IMR-90 (cell line): ENCODE measurements at regions not wholly inside any gene's neighbourhood (a gene's known extent, or its start where the extent isn't known, plus 50 kb on each side); places are given as distances from the start of the nearest gene placed in this dataset.

ENCODE experiments used
- ATAC-seq: fragments of 200-7000 bp; cut with Tn5 transposase; 2 replicates; pipeline ENCODE4 v1.9.1; 2020; ENCODE audit warnings: low read depth, mild to moderate bottlenecking, moderate library complexity
- BruUV-seq: library from RNA; stranded (reverse); fragments of 400-500 nt; replicated peaks from 2 replicates; lab custom pipeline; 2021; lab: Mats Ljungman, UMichigan
- CTCF ChIA-PET: fragments of 300-600 bp; formaldehyde crosslinking; extraction: SDS; loops from one replicate; lab custom pipeline; 2021; ENCODE audit warnings: antibody characterized with exemption; lab: Yijun Ruan, JAX
- POLR2A ChIA-PET: fragments of 300-600 bp; sonication (Branson Sonifier 250); formaldehyde crosslinking; loops from one replicate; lab custom pipeline; 2022; ENCODE audit warnings: antibody characterized with exemption; ENCODE audit not compliant: unreplicated experiment; lab: Charles Lee
- DNase-seq: peaks from one replicate; pipeline ENCODE4 v3.0.0; 2013
- H2AFZ ChIP-seq: replicated peaks from 2 replicates; pipeline ENCODE3; 2013; ENCODE audit warnings: low read length, mild to moderate bottlenecking; ENCODE audit not compliant: poor library complexity
- H2AK5ac ChIP-seq: 2 replicates; pipeline ENCODE4 v1.6.1; 2013; ENCODE audit warnings: low read depth, low read length, inconsistent platforms
- H2AK9ac ChIP-seq: replicated peaks from 2 replicates; pipeline ENCODE3; 2013; ENCODE audit warnings: mild to moderate bottlenecking, low read depth, low read length, moderate library complexity; ENCODE audit not compliant: poor library complexity
- H2BK120ac ChIP-seq: 2 replicates; pipeline ENCODE4 v1.6.1; 2013; ENCODE audit warnings: low read depth, low read length, inconsistent platforms
- H2BK15ac ChIP-seq: 3 replicates; pipeline ENCODE4 v1.6.1; 2013; ENCODE audit warnings: low read depth, low read length, inconsistent platforms
- H2BK20ac ChIP-seq: 2 replicates; pipeline ENCODE4 v1.6.1; 2013; ENCODE audit warnings: low read depth, mild to moderate bottlenecking, inconsistent platforms, low read length, moderate library complexity
- H2BK5ac ChIP-seq: 2 replicates; pipeline ENCODE4 v1.6.1; 2013; ENCODE audit warnings: mild to moderate bottlenecking, low read depth, low read length, inconsistent platforms; ENCODE audit not compliant: poor library complexity, severe bottlenecking
- H3K14ac ChIP-seq: replicated peaks from 2 replicates; pipeline ENCODE4 v1.6.1; 2013; ENCODE audit warnings: low read depth, low read length, inconsistent platforms
- H3K18ac ChIP-seq: 2 replicates; pipeline ENCODE4 v1.6.1; 2013; ENCODE audit warnings: low read depth, low read length, control low read depth
- H3K23ac ChIP-seq: 2 replicates; pipeline ENCODE4 v1.6.1; 2013; ENCODE audit warnings: low read depth, low read length, inconsistent platforms
- H3K27ac ChIP-seq: 2 replicates; pipeline ENCODE4 v1.5.1; 2013; ENCODE audit warnings: mild to moderate bottlenecking, control low read depth, low read length; ENCODE audit not compliant: insufficient read depth
- H3K27me3 ChIP-seq: 2 replicates; pipeline ENCODE4 v1.6.1; 2013; ENCODE audit warnings: low read length; ENCODE audit not compliant: control insufficient read depth, insufficient read depth
- H3K36me3 ChIP-seq: 2 replicates; pipeline ENCODE4 v1.6.1; 2013; ENCODE audit warnings: low read length, mixed read lengths; ENCODE audit not compliant: control insufficient read depth, insufficient read depth
- H3K4ac ChIP-seq: 2 replicates; pipeline ENCODE4 v1.6.1; 2013; ENCODE audit warnings: low read depth, low read length, inconsistent platforms
- H3K4me1 ChIP-seq: 2 replicates; pipeline ENCODE4 v1.6.1; 2013; ENCODE audit warnings: low read length, mixed read lengths; ENCODE audit not compliant: control insufficient read depth, insufficient read depth
- H3K4me2 ChIP-seq: 2 replicates; pipeline ENCODE4 v1.6.1; 2013; ENCODE audit warnings: low read depth, mild to moderate bottlenecking, control low read depth, low read length, moderate library complexity
- H3K4me3 ChIP-seq: 2 replicates; pipeline ENCODE4 v1.5.1; 2013; ENCODE audit warnings: low read depth, mild to moderate bottlenecking, control low read depth, low read length, moderate library complexity; ENCODE audit not compliant: insufficient read depth
- H3K56ac ChIP-seq: 2 replicates; pipeline ENCODE4 v1.6.1; 2013; ENCODE audit warnings: low read length, inconsistent platforms; ENCODE audit not compliant: insufficient read depth; ENCODE audit errors: extremely low read depth
- H3K79me1 ChIP-seq, 2 experiments: 2 replicates each; pipeline ENCODE4 v1.6.1; 2013; ENCODE audit warnings: low read length in 2 of 2, inconsistent platforms in 1 of 2, low read depth in 1 of 2
- H3K9ac ChIP-seq: 2 replicates; pipeline ENCODE4 v1.6.1; 2013; ENCODE audit warnings: low read depth, low read length, control low read depth
- H3K9me1 ChIP-seq: 2 replicates; pipeline ENCODE4 v1.6.1; 2013; ENCODE audit warnings: low read length, inconsistent platforms; ENCODE audit not compliant: insufficient read depth
- H3K9me3 ChIP-seq: 2 replicates; pipeline ENCODE4 v1.6.1; 2013; ENCODE audit warnings: low read length; ENCODE audit not compliant: control insufficient read depth, insufficient read depth
- H4K20me1 ChIP-seq: 2 replicates; pipeline ENCODE4 v1.6.1; 2013; ENCODE audit warnings: low read length, inconsistent platforms; ENCODE audit not compliant: insufficient read depth
- H4K5ac ChIP-seq: 2 replicates; pipeline ENCODE4 v1.6.1; 2013; ENCODE audit warnings: mild to moderate bottlenecking, low read depth, low read length, control low read depth
- H4K8ac ChIP-seq, 2 experiments: 2 replicates each; pipeline ENCODE4 v1.6.1; 2013; ENCODE audit warnings: low read depth in 2 of 2, low read length in 2 of 2, control low read depth in 1 of 2, inconsistent platforms in 1 of 2
- H4K91ac ChIP-seq: 2 replicates; pipeline ENCODE4 v1.6.1; 2013; ENCODE audit warnings: low read depth, low read length, inconsistent platforms; ENCODE audit not compliant: insufficient read depth
- CHD1 ChIP-seq: IDR thresholded peaks from 2 replicates; pipeline ENCODE4 v1.6.1; 2012; ENCODE audit warnings: low read depth, low read length, improper control_type of control experiment
- MAFK ChIP-seq: IDR thresholded peaks from 2 replicates; pipeline ENCODE4 v1.6.1; 2012; ENCODE audit warnings: low read depth, low read length, improper control_type of control experiment
- MAZ ChIP-seq: IDR thresholded peaks from 2 replicates; pipeline ENCODE4 v1.6.1; 2012; ENCODE audit warnings: low read depth, mild to moderate bottlenecking, low read length, improper control_type of control experiment, moderate library complexity, borderline replicate concordance
- WGBS, 2 experiments: methylation state at CpG; one replicate each; pipeline versions ENCODE4 v1.1.5 to v1.1.7; 2013; ENCODE audit warnings: missing lambda C conversion rate in 2 of 2; ENCODE audit not compliant: insufficient read length in 1 of 2; ENCODE audit errors: extremely low coverage in 2 of 2; 5-methylcytosine and 5-hydroxymethylcytosine counted together
- dilution Hi-C: fragments of 300-500 bp; cut with HindIII; formaldehyde crosslinking; loops from one replicate; pipeline ENCODE4 v1.14.3; 2018; ENCODE audit warnings: low sequenced_read_pairs; ENCODE audit not compliant: unreplicated experiment
- in situ Hi-C: fragments of 300-500 bp; cut with MboI; formaldehyde crosslinking; loops from 3 replicates; pipeline ENCODE4 v1.14.3; 2019; ENCODE audit warnings: low sequenced_read_pairs, inconsistent platforms, mixed read lengths
- intact Hi-C: fragments of 100-400 bp; cut with micrococcal nuclease; formaldehyde crosslinking; loops from 2 replicates; pipeline ENCODE4 v1.10.0; 2022
- TF ChIP-seq, protein P1 (sequence below): fragments of 150-350 bp; IDR thresholded peaks from 2 replicates; pipeline ENCODE4 v1.6.1; 2016; ENCODE audit warnings: low read depth, mild to moderate bottlenecking, low read length, moderate library complexity, borderline replicate concordance
- TF ChIP-seq, protein P2 (sequence below): fragments of 150-350 bp; IDR thresholded peaks from 2 replicates; pipeline ENCODE4 v1.6.1; 2017; ENCODE audit warnings: mild to moderate bottlenecking, antibody characterized with exemption, low read length, low read depth

DNA sequence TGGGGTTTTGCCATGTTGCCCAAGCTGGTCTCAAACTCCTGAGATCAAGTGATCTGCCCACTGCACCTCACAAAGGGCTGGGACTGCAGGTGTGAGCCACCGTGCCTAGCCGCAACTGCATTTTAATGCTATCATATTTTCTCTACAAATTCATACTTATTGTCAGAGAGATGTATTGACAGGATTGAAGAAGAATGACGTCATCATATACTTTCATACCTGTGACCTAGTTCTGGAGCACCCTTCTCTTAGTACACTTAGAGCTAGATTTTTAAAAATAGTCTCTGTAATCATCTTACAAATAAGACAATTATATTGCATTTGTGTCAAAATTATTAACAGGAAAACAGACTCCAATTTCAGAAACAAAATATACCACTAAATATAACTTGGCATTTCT lies 242.8 kb upstream of the PDZRN3 start:
- Histone ChIP-seq H2BK120ac (no peak overlapping the region), H3K23ac (no peak overlapping the region), H2BK20ac (no peak overlapping the region), H3K4me2 (no peak overlapping the region), H2BK5ac (no peak overlapping the region), H2AK5ac (no peak overlapping the region), H3K14ac (no peak overlapping the region), H3K27me3 (0 out of 2 replicates have a peak, but pooled peaks cover 2% of the 10 kb centered on the region), H3K56ac (no peak overlapping the region), H4K20me1 (no peaks in the 10 kb centered on the region), H3K4ac (no peak overlapping the region), H3K9ac (no peak overlapping the region), H3K4me1 (no peaks in the 10 kb centered on the region), H4K91ac (no peak overlapping the region), H3K9me1 (no peaks in the 10 kb centered on the region), H3K27ac (no peak overlapping the region), H3K18ac (no peak overlapping the region), H3K4me3 (no peak overlapping the region), H4K8ac (no peak overlapping the region), H2AK9ac (no peak overlapping the region), H2BK15ac (no peak overlapping the region), H3K79me1 (no peaks in the 10 kb centered on the region), H3K36me3 (no peaks in the 10 kb centered on the region), H3K9me3 (no peaks in the 10 kb centered on the region), H4K5ac (no peak overlapping the region), H2AFZ (no peak overlapping the region)
- ATAC-seq (no peak), DNase-seq (no peak)
- POLR2A ChIA-PET = no interaction called here
- CTCF ChIA-PET = interaction anchor here (0.7 kb wide), 1 partner anchor 1133 kb away, joined by 3 read pairs; no protein-coding TSS in a partner anchor
- no CpG with 5 or more reads among the region's 3 CpGs for WGBS, 2 experiments
- no TSS peak for BruUV-seq
- intact Hi-C loops = loop anchor here (5.0 kb wide), 2 partner anchors 360 to 1135 kb away; no protein-coding TSS in a partner anchor
- dilution Hi-C loops = no loop called here
- TF ChIP-seq MAFK = no peak
- TF ChIP-seq, protein P1, sequence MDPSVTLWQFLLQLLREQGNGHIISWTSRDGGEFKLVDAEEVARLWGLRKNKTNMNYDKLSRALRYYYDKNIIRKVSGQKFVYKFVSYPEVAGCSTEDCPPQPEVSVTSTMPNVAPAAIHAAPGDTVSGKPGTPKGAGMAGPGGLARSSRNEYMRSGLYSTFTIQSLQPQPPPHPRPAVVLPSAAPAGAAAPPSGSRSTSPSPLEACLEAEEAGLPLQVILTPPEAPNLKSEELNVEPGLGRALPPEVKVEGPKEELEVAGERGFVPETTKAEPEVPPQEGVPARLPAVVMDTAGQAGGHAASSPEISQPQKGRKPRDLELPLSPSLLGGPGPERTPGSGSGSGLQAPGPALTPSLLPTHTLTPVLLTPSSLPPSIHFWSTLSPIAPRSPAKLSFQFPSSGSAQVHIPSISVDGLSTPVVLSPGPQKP = no peak
- no peak for TF ChIP-seq MAZ
- TF ChIP-seq, protein P2, sequence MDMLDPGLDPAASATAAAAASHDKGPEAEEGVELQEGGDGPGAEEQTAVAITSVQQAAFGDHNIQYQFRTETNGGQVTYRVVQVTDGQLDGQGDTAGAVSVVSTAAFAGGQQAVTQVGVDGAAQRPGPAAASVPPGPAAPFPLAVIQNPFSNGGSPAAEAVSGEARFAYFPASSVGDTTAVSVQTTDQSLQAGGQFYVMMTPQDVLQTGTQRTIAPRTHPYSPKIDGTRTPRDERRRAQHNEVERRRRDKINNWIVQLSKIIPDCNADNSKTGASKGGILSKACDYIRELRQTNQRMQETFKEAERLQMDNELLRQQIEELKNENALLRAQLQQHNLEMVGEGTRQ = no peak
- TF ChIP-seq CHD1 = no peak
- in situ Hi-C loops = no loop called here
